HEK293 (cell line): ENCODE measurements at regions not wholly inside any gene's neighbourhood (a gene's known extent, or its start where the extent isn't known, plus 50 kb on each side); places are given as distances from the start of the nearest gene placed in this dataset.

ENCODE experiments used
- CTCF ChIA-PET: fragments of 350-600 bp; formaldehyde crosslinking; extraction: SDS; loops from one replicate; lab custom pipeline; 2021; ENCODE audit warnings: antibody characterized with exemption; lab: Yijun Ruan, JAX
- POLR2A ChIA-PET: fragments of 300-600 bp; formaldehyde crosslinking; extraction: SDS; loops from one replicate; lab custom pipeline; 2020; ENCODE audit warnings: antibody characterized with exemption, inconsistent platforms; lab: Yijun Ruan, JAX
- H3K27ac ChIP-seq: fragments of 200-500 bp; sonication (Bioruptor generic); 2 replicates; pipeline ENCODE4 v1.5.1; 2014; ENCODE audit warnings: low read depth, low read length, control low read depth, inconsistent platforms; ENCODE audit errors: extremely low read depth
- H3K36me3 ChIP-seq, 2 experiments: fragments of 200-500 bp in 1 of 2; sonication (Bioruptor generic) in 1 of 2; 1 replicate in 1 of 2; 2 replicates in 1 of 2; pipeline ENCODE4 v1.5.1; 2014 to 2017; ENCODE audit warnings: inconsistent platforms in 2 of 2, low read length in 2 of 2; ENCODE audit not compliant: control insufficient read depth in 2 of 2, insufficient read depth in 1 of 2
- H3K4me1 ChIP-seq: fragments of 200-500 bp; sonication (Bioruptor generic); 2 replicates; pipeline ENCODE4 v1.5.1; 2014; ENCODE audit warnings: mild to moderate bottlenecking, low read length, inconsistent platforms; ENCODE audit not compliant: control insufficient read depth, insufficient read depth
- H3K4me3 ChIP-seq: 2 replicates; pipeline ENCODE4 v1.5.1; 2011; ENCODE audit warnings: low read depth, mild to moderate bottlenecking, control low read depth, low read length, moderate library complexity
- H3K9me3 ChIP-seq: fragments of 200-500 bp; sonication (Bioruptor generic); 2 replicates; pipeline ENCODE4 v1.5.1; 2014; ENCODE audit warnings: low read depth, low read length, inconsistent platforms; ENCODE audit not compliant: control insufficient read depth, insufficient read depth
- BCL11A ChIP-seq: fragments of 450-650 bp; formaldehyde crosslinking; IDR thresholded peaks from 2 replicates; pipeline ENCODE4 v1.5.1; 2016; ENCODE audit warnings: low read depth, missing biosample characterization, missing genetic modification characterization
- FEZF1 ChIP-seq: fragments of 450-650 bp; formaldehyde crosslinking; IDR thresholded peaks from 2 replicates; pipeline ENCODE4 v1.5.1; 2016; ENCODE audit warnings: missing biosample characterization, missing genetic modification characterization
- GLIS2 ChIP-seq: fragments of 450-650 bp; formaldehyde crosslinking; IDR thresholded peaks from 2 replicates; pipeline ENCODE4 v1.5.1; 2016; ENCODE audit warnings: missing biosample characterization, missing genetic modification characterization
- OSR2 ChIP-seq: fragments of 450-650 bp; formaldehyde crosslinking; IDR thresholded peaks from 2 replicates; pipeline ENCODE4 v1.5.1; 2016; ENCODE audit warnings: missing biosample characterization, missing genetic modification characterization
- PRDM10 ChIP-seq: fragments of 450-650 bp; formaldehyde crosslinking; IDR thresholded peaks from 2 replicates; pipeline ENCODE4 v1.5.1; 2016; ENCODE audit warnings: missing biosample characterization, missing genetic modification characterization
- SCRT1 ChIP-seq: fragments of 450-650 bp; formaldehyde crosslinking; IDR thresholded peaks from 2 replicates; pipeline ENCODE4 v1.5.1; 2016; ENCODE audit warnings: missing biosample characterization, missing genetic modification characterization, borderline replicate concordance
- SP3 ChIP-seq: fragments of 450-650 bp; formaldehyde crosslinking; IDR thresholded peaks from 2 replicates; pipeline ENCODE4 v1.5.1; 2016; ENCODE audit warnings: missing biosample characterization, missing genetic modification characterization
- SP7 ChIP-seq: fragments of 450-650 bp; formaldehyde crosslinking; IDR thresholded peaks from 2 replicates; pipeline ENCODE4 v1.5.1; 2016; ENCODE audit warnings: missing biosample characterization, missing genetic modification characterization
- ZBTB21 ChIP-seq: fragments of 450-650 bp; formaldehyde crosslinking; IDR thresholded peaks from 2 replicates; pipeline ENCODE4 v1.5.1; 2017; ENCODE audit warnings: missing biosample characterization, missing genetic modification characterization
- ZBTB48 ChIP-seq: fragments of 450-650 bp; formaldehyde crosslinking; IDR thresholded peaks from 2 replicates; pipeline ENCODE4 v1.5.1; 2016; ENCODE audit warnings: missing biosample characterization, missing genetic modification characterization
- ZBTB6 ChIP-seq: fragments of 450-650 bp; formaldehyde crosslinking; IDR thresholded peaks from 2 replicates; pipeline ENCODE4 v1.5.1; 2017; ENCODE audit warnings: missing biosample characterization, missing genetic modification characterization
- ZEB2 ChIP-seq: fragments of 450-650 bp; formaldehyde crosslinking; IDR thresholded peaks from 2 replicates; pipeline ENCODE4 v1.5.1; 2016; ENCODE audit warnings: missing biosample characterization, missing genetic modification characterization
- ZNF121 ChIP-seq: fragments of 450-650 bp; formaldehyde crosslinking; IDR thresholded peaks from 2 replicates; pipeline ENCODE4 v1.5.1; 2016; ENCODE audit warnings: missing biosample characterization, missing genetic modification characterization
- ZNF146 ChIP-seq: fragments of 450-650 bp; formaldehyde crosslinking; IDR thresholded peaks from 2 replicates; pipeline ENCODE4 v1.5.1; 2016; ENCODE audit warnings: missing biosample characterization, missing genetic modification characterization
- ZNF175 ChIP-seq: fragments of 450-650 bp; formaldehyde crosslinking; IDR thresholded peaks from 2 replicates; pipeline ENCODE4 v1.5.1; 2016; ENCODE audit warnings: missing biosample characterization, missing genetic modification characterization
- ZNF184 ChIP-seq: fragments of 450-650 bp; IDR thresholded peaks from 2 replicates; pipeline ENCODE4 v1.5.1; 2018; ENCODE audit warnings: missing biosample characterization, mild to moderate bottlenecking, missing genetic modification characterization
- ZNF24 ChIP-seq: fragments of 450-650 bp; formaldehyde crosslinking; IDR thresholded peaks from 2 replicates; pipeline ENCODE4 v1.5.1; 2016; ENCODE audit warnings: missing biosample characterization, missing genetic modification characterization
- ZNF324 ChIP-seq: fragments of 450-650 bp; formaldehyde crosslinking; IDR thresholded peaks from 2 replicates; pipeline ENCODE4 v1.5.1; 2016; ENCODE audit warnings: missing biosample characterization, missing genetic modification characterization
- ZNF366 ChIP-seq: fragments of 450-650 bp; formaldehyde crosslinking; conservative IDR thresholded peaks from 2 replicates; pipeline ENCODE4 v1.5.1; 2016; ENCODE audit warnings: missing biosample characterization, missing genetic modification characterization
- ZNF37A ChIP-seq: fragments of 450-650 bp; IDR thresholded peaks from 2 replicates; pipeline ENCODE4 v1.5.1; 2018; ENCODE audit warnings: missing biosample characterization, missing genetic modification characterization
- ZNF449 ChIP-seq: fragments of 450-650 bp; formaldehyde crosslinking; IDR thresholded peaks from 2 replicates; pipeline ENCODE4 v1.5.1; 2017; ENCODE audit warnings: missing biosample characterization, mild to moderate bottlenecking, missing genetic modification characterization, moderate library complexity
- ZNF560 ChIP-seq: fragments of 450-650 bp; formaldehyde crosslinking; IDR thresholded peaks from 2 replicates; pipeline ENCODE4 v1.5.1; 2017; ENCODE audit warnings: missing biosample characterization, missing genetic modification characterization, borderline replicate concordance
- ZNF580 ChIP-seq: fragments of 450-650 bp; formaldehyde crosslinking; IDR thresholded peaks from 2 replicates; pipeline ENCODE4 v1.5.1; 2016; ENCODE audit warnings: missing biosample characterization, missing genetic modification characterization
- ZNF600 ChIP-seq: fragments of 450-650 bp; formaldehyde crosslinking; IDR thresholded peaks from 2 replicates; pipeline ENCODE4 v1.5.1; 2016; ENCODE audit warnings: missing biosample characterization, missing genetic modification characterization
- ZNF629 ChIP-seq: fragments of 450-650 bp; formaldehyde crosslinking; IDR thresholded peaks from 2 replicates; pipeline ENCODE4 v1.5.1; 2017; ENCODE audit warnings: missing biosample characterization, missing genetic modification characterization
- ZNF660 ChIP-seq: fragments of 450-650 bp; IDR thresholded peaks from 2 replicates; pipeline ENCODE4 v1.5.1; 2018; ENCODE audit warnings: missing biosample characterization, mild to moderate bottlenecking, missing genetic modification characterization
- ZNF664 ChIP-seq: fragments of 450-650 bp; formaldehyde crosslinking; IDR thresholded peaks from 2 replicates; pipeline ENCODE4 v1.5.1; 2016; ENCODE audit warnings: missing biosample characterization, missing genetic modification characterization
- ZNF785 ChIP-seq: fragments of 450-650 bp; formaldehyde crosslinking; IDR thresholded peaks from 2 replicates; pipeline ENCODE4 v1.5.1; 2016; ENCODE audit warnings: missing biosample characterization, missing genetic modification characterization
- ZXDB ChIP-seq: fragments of 450-650 bp; formaldehyde crosslinking; IDR thresholded peaks from 2 replicates; pipeline ENCODE4 v1.5.1; 2016; ENCODE audit warnings: missing biosample characterization, missing genetic modification characterization

GRCh38 chr4:181541396-181541795 lies 701.8 kb upstream of the TENM3 start:
- POLR2A ChIA-PET: no interaction called here
- Histone ChIP-seq H3K36me3 (no peaks in the 10 kb centered on the region), H3K4me1 (0 out of 2 replicates have a peak, but pooled peaks cover 5% of the 10 kb centered on the region), H3K27ac (no peak overlapping the region), H3K4me3 (no peak overlapping the region)
- CTCF ChIA-PET: no interaction called here
- TF ChIP-seq BCL11A (tag by site-specific recombination) (no peak), ZNF324 (tag by site-specific recombination) (no peak), GLIS2 (tag by site-specific recombination) (no peak), ZNF37A (tag by site-specific recombination) (no peak), ZNF184 (tag by site-specific recombination) (no peak), ZNF580 (tag by site-specific recombination) (no peak)
- TF ChIP-seq, all 188 proteins: peak for 0
- H3K9me3 ChIP-seq: no peaks in the 10 kb centered on the region

- H3K27ac ChIP-seq: no peak overlapping the region
- no peaks in the 10 kb centered on the region for H3K9me3 ChIP-seq
- H3K4me1 ChIP-seq: no peaks in the 10 kb centered on the region
- ChIA-PET POLR2A (no interaction called here), CTCF (interaction anchor here (0.6 kb wide), 1 partner anchor 33 kb away, joined by 5 read pairs; no protein-coding TSS in a partner anchor)
- no peak for TF ChIP-seq SCRT1
- TF ChIP-seq ZNF366: peak; percentile 61
- no peak for TF ChIP-seq ZNF785 (tag by site-specific recombination)
- TF ChIP-seq ZNF629 (tag by site-specific recombination): peak; percentile 88
- peak; percentile 79 for TF ChIP-seq ZNF660 (tag by site-specific recombination)
- peak; percentile 68; the same call in 1 of the 2 replicates for TF ChIP-seq ZBTB6 (tag by site-specific recombination)
- TF ChIP-seq SP3: no peak
- no peak for TF ChIP-seq ZNF560 (tag by site-specific recombination)
- peak; percentile 69; the same call in 1 of the 2 replicates for TF ChIP-seq ZBTB48 (tag by site-specific recombination)
- no peak for TF ChIP-seq ZNF121 (tag by site-specific recombination)
- TF ChIP-seq ZNF146 (tag by site-specific recombination): no peak
- peak; percentile 71 for TF ChIP-seq ZXDB (tag by site-specific recombination)
- no peak for TF ChIP-seq ZNF175 (tag by site-specific recombination)
- peak; percentile 44; the same call in 1 of the 2 replicates for TF ChIP-seq OSR2 (tag by site-specific recombination)
- no peak for TF ChIP-seq ZNF664 (tag by site-specific recombination)
- peak; percentile 51; the same call in 1 of the 2 replicates for TF ChIP-seq FEZF1 (tag by site-specific recombination)
- TF ChIP-seq ZNF24 (tag by site-specific recombination): peak; percentile 45; the same call in 1 of the 2 replicates
- peak; percentile 64 for TF ChIP-seq SP7
- TF ChIP-seq ZNF449 (tag by site-specific recombination): no peak
- TF ChIP-seq PRDM10: 0 out of 2 replicates have a peak, but pooled peaks have one; percentile 22
- peak; percentile 77 for TF ChIP-seq ZBTB21 (tag by site-specific recombination)
- peak; percentile 87 for TF ChIP-seq ZNF600 (tag by site-specific recombination)
- TF ChIP-seq ZEB2: peak; percentile 78
- H3K4me3 ChIP-seq: no peak overlapping the region
- H3K36me3 ChIP-seq: no peaks in the 10 kb centered on the region
These were observed 694.2 kb upstream of the TENM3 start for GRCh38 chr4:181548873-181549575.
